Psoas muscle (tissue), 7 donors: ENCODE measurements at regions not wholly inside any gene's neighbourhood (a gene's known extent, or its start where the extent isn't known, plus 50 kb on each side); places are given as distances from the start of the nearest gene placed in this dataset.

Experiments
- ATAC-seq, 4 donors: fragments of 200-7000 bp; cut with Tn5 transposase; one replicate each; pipeline ENCODE4 v1.9.1; 2020; ENCODE audit warnings: moderate library complexity in 3 of 4, mild to moderate bottlenecking in 2 of 4
- DNase-seq, 2 donors: peaks; one replicate each; pipeline ENCODE4 v3.0.0-alpha.2; 2020
- H3K27ac ChIP-seq: fragments of 200-600 bp; one replicate; pipeline ENCODE4 v1.8.0; 2022
- H3K27me3 ChIP-seq, 3 donors: fragments of 200-600 bp in 1 of 3; one replicate each; pipeline versions ENCODE4 v1.6.1 to v1.8.0; 2013 to 2022; ENCODE audit warnings: low read length in 2 of 3, mild to moderate bottlenecking in 2 of 3, moderate library complexity in 1 of 3; ENCODE audit not compliant: insufficient read depth in 3 of 3
- H3K36me3 ChIP-seq, 2 donors: fragments of 200-600 bp in 1 of 2; one replicate each; pipeline versions ENCODE4 v1.6.1 to v1.8.0; 2013 to 2022; ENCODE audit warnings: low read depth in 1 of 2, mild to moderate bottlenecking in 1 of 2, moderate library complexity in 1 of 2; ENCODE audit not compliant: insufficient read depth in 1 of 2
- H3K4me1 ChIP-seq: fragments of 200-600 bp; one replicate; pipeline ENCODE4 v1.8.0; 2022
- H3K4me3 ChIP-seq: fragments of 200-600 bp; one replicate; pipeline ENCODE4 v1.8.0; 2022; ENCODE audit warnings: mild to moderate bottlenecking
- H3K9me3 ChIP-seq: fragments of 200-600 bp; one replicate; pipeline ENCODE4 v1.8.0; 2022
- WGBS, 3 donors: extraction: QIAGEN DNeasy Blood & Tissue Kit; methylation state at CpG; one replicate each; pipeline versions ENCODE4 v1.1.6 to v1.1.7; 2013; 5-methylcytosine and 5-hydroxymethylcytosine counted together
- intact Hi-C, 2 donors: fragments of 100-400 bp; cut with DNase I; formaldehyde crosslinking; loops; one replicate each; pipeline versions ENCODE4 v1.11.0 to v1.14.2; 2022
- TF ChIP-seq, protein P1 (sequence below): fragments of 200-600 bp; IDR thresholded peaks from one replicate; pipeline ENCODE4 v1.8.0; 2022; ENCODE audit warnings: antibody characterized with exemption
- donor health status: healthy with polysubstance abuse.
- donor health status: DM: no; HTN: no; CAD: no; lungs with moderate emphysema.
- donor health status: Bipolar disorder and iron deficiency.
- donor health status: healthy.
- donor health status: DM: yes; HTN: yes; CAD: no.
- donor health status: DM: no; HTN: no; CAD: no.
- donor health status: DM: yes; HTN: yes; CAD: no.

- Histone ChIP-seq H3K9me3 (no peaks in the 10 kb centered on the region), H3K4me1 (no peaks in the 10 kb centered on the region), H3K4me3 (no peak overlapping the region), H3K36me3 (no peaks in the 10 kb centered on the region), H3K27ac (no peak overlapping the region), H3K27me3 (no peaks in the 10 kb centered on the region)
- TF ChIP-seq, protein P1, sequence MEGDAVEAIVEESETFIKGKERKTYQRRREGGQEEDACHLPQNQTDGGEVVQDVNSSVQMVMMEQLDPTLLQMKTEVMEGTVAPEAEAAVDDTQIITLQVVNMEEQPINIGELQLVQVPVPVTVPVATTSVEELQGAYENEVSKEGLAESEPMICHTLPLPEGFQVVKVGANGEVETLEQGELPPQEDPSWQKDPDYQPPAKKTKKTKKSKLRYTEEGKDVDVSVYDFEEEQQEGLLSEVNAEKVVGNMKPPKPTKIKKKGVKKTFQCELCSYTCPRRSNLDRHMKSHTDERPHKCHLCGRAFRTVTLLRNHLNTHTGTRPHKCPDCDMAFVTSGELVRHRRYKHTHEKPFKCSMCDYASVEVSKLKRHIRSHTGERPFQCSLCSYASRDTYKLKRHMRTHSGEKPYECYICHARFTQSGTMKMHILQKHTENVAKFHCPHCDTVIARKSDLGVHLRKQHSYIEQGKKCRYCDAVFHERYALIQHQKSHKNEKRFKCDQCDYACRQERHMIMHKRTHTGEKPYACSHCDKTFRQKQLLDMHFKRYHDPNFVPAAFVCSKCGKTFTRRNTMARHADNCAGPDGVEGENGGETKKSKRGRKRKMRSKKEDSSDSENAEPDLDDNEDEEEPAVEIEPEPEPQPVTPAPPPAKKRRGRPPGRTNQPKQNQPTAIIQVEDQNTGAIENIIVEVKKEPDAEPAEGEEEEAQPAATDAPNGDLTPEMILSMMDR: no peak
- DNase-seq: no peak
- intact Hi-C loops: no loop called here
- WGBS, 3 donors: 84 to 92% (median 86%) methylated on average over 1 of the region's 1 CpG
- no peak for ATAC-seq
These were observed 750.2 kb upstream of the IGFBP3 start for GRCh38 chr7:46671108-46671769.

GRCh38 chr7:46669028-46669427 lies 748.0 kb upstream of the IGFBP3 start:
- 85 to 89% (median 85%) methylated on average over 4 of the region's 4 CpGs for WGBS, 3 donors
- H3K27me3 ChIP-seq: no peaks in the 10 kb centered on the region
- intact Hi-C loops: no loop called here
- TF ChIP-seq, protein P1: no peak
- no peak for ATAC-seq
- DNase-seq: no peak
- no peaks in the 10 kb centered on the region for H3K9me3 ChIP-seq
- no peaks in the 10 kb centered on the region for H3K36me3 ChIP-seq
- no peaks in the 10 kb centered on the region for H3K4me1 ChIP-seq
- H3K27ac ChIP-seq: no peak overlapping the region
- no peak overlapping the region for H3K4me3 ChIP-seq

- DNase-seq: no peak
- Histone ChIP-seq H3K27me3 (no peaks in the 10 kb centered on the region), H3K4me1 (no peaks in the 10 kb centered on the region), H3K4me3 (no peak overlapping the region), H3K36me3 (no peaks in the 10 kb centered on the region), H3K27ac (no peak overlapping the region), H3K9me3 (no peaks in the 10 kb centered on the region)
- TF ChIP-seq, protein P1: no peak
- 89 to 96% (median 95%) methylated on average over 1 of the region's 1 CpG for WGBS, 3 donors
- intact Hi-C loops: no loop called here
- no peak for ATAC-seq
These were observed 743.4 kb upstream of the IGFBP3 start for GRCh38 chr7:46664453-46664852.

GRCh38 chr7:46663025-46663424 lies 742.0 kb upstream of the IGFBP3 start:
- DNase-seq (no peak), ATAC-seq (no peak)
- no peaks in the 10 kb centered on the region for H3K36me3 ChIP-seq
- no peaks in the 10 kb centered on the region for H3K4me1 ChIP-seq
- no peak overlapping the region for H3K4me3 ChIP-seq
- intact Hi-C loops: no loop called here
- WGBS, 3 donors: 56 to 66% (median 64%) methylated on average over 3 of the region's 3 CpGs
- H3K9me3 ChIP-seq: no peaks in the 10 kb centered on the region
- H3K27ac ChIP-seq: no peak overlapping the region
- no peaks in the 10 kb centered on the region for H3K27me3 ChIP-seq
- TF ChIP-seq, protein P1: no peak

DNA sequence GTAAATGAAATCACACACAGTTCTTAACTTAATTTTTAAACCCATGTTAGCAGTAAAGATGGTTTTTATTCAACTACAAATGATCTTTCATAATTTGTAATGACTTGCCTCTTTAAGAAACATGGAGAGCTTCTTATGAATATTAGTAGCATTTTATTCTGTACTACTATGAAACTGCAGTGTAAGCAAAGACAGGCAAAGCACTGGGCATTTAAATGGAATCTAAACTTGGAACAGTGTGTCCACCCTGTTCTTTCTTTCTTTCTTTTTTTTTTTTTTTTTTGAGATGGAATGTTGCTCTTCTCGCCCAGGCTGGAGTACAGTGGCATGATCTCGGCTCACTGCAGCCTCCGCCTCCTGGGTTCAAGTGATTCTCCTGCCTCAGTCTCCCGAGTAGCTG lies 740.4 kb upstream of the IGFBP3 start:
- no peaks in the 10 kb centered on the region for H3K27me3 ChIP-seq
- ATAC-seq: no peak
- intact Hi-C loops: no loop called here
- TF ChIP-seq, protein P1: no peak
- WGBS, 3 donors: 61 to 72% (median 63%) methylated on average over 4 of the region's 4 CpGs
- H3K27ac ChIP-seq: no peak overlapping the region
- H3K9me3 ChIP-seq: no peaks in the 10 kb centered on the region
- DNase-seq: no peak
- no peaks in the 10 kb centered on the region for H3K36me3 ChIP-seq
- H3K4me1 ChIP-seq: no peaks in the 10 kb centered on the region
- no peak overlapping the region for H3K4me3 ChIP-seq
